ENCODE measurements at regions not wholly inside any gene's neighbourhood (a gene's known extent, or its start where the extent isn't known, plus 50 kb on each side); places are given as distances from the start of the nearest gene placed in this dataset.

GRCh38 chr3:145182196-145182911 is 978.6 kb downstream of the PLOD2 start:
- H3K4me3 ChIP-seq (replicated peaks in 1 of 4; ENCODE audit: control extremely low read depth in 1 of 4, insufficient read depth in 1 of 4, low read depth in 3 of 4, low read length in 4 of 4) = peak overlapping the region; percentile 16 to 57 (median 36)
- H3K36me3 ChIP-seq (ENCODE audit: control insufficient read depth, insufficient read depth, low read length) = no peaks in the 10 kb centered on the region
- TF ChIP-seq CTCF (conservative IDR thresholded peaks at IDR 0.05 in 1 of 2, IDR thresholded peaks at IDR 0.05 in 1 of 2; ENCODE audit: low read depth in 1 of 2, low read length in 2 of 2) (no peak), EZH2 (IDR thresholded peaks at IDR 0.05; ENCODE audit: low read length, missing control alignments) (no peak)
- H3K9me3 ChIP-seq (ENCODE audit: control insufficient read depth, insufficient read depth, low read depth, low read length) = no peaks in the 10 kb centered on the region
- H2AFZ ChIP-seq (ENCODE audit: low read length) = peak overlapping the region; percentile 54
- DNase-seq (ENCODE audit: low read depth in 2 of 2) = peak in 1 of 2 donors; percentile 23
- H3K27ac ChIP-seq (ENCODE audit: insufficient read depth, low read length) = no peak overlapping the region
- H3K79me2 ChIP-seq (ENCODE audit: control insufficient read depth, insufficient read depth, low read length) = no peaks in the 10 kb centered on the region
- peaks cover 2% of the 10 kb centered on the region for H3K4me1 ChIP-seq (ENCODE audit: control insufficient read depth, extremely low read depth, insufficient read depth, low read length)
- H3K9ac ChIP-seq (ENCODE audit: insufficient read depth, low read length) = no peak overlapping the region
- H3K27me3 ChIP-seq (ENCODE audit: control insufficient read depth, insufficient read depth, low read length) = no peaks in the 10 kb centered on the region
- H3K4me2 ChIP-seq (ENCODE audit: extremely low read depth, insufficient read depth, low read length) = peak overlapping the region; percentile 78
- no peaks in the 10 kb centered on the region for H4K20me1 ChIP-seq (ENCODE audit: control insufficient read depth, extremely low read depth, insufficient read depth, low read length)

DNA sequence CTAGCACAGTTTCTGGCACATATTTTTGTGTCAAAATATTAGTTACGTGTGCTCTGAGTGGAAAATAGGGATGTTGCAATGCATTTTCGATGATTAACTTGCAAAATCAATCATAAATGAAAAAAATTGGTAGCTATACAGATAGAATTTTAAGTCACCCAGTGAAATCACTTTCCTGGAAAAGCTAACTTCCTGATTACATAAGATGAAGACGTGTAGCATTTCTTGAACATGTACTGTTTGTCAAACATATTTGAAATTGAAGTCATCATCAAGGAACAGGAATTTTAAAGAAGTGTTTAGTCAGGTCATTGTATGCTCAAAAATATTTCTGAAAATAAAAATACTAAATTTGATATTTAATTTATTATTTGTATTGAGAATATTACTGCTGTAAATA is 977.7 kb downstream of the PLOD2 start:
- no peak for TF ChIP-seq CTCF (conservative IDR thresholded peaks at IDR 0.05 in 1 of 2, IDR thresholded peaks at IDR 0.05 in 1 of 2; ENCODE audit: low read depth in 1 of 2, low read length in 2 of 2)
- TF ChIP-seq EZH2 (IDR thresholded peaks at IDR 0.05; ENCODE audit: low read length, missing control alignments) = no peak
- no peak overlapping the region for H2AFZ ChIP-seq (ENCODE audit: low read length)
- H3K4me3 ChIP-seq (replicated peaks in 1 of 4; ENCODE audit: control extremely low read depth in 1 of 4, insufficient read depth in 1 of 4, low read depth in 3 of 4, low read length in 4 of 4) = peak overlapping the region in 1 of 4 experiments; percentile 11
- H3K9me3 ChIP-seq (ENCODE audit: control insufficient read depth, insufficient read depth, low read depth, low read length) = no peaks in the 10 kb centered on the region
- H3K27me3 ChIP-seq (ENCODE audit: control insufficient read depth, insufficient read depth, low read length) = no peaks in the 10 kb centered on the region
- DNase-seq (ENCODE audit: low read depth in 2 of 2) = peak in 1 of 2 donors; percentile 30
- H3K9ac ChIP-seq (ENCODE audit: insufficient read depth, low read length) = no peak overlapping the region
- H3K4me2 ChIP-seq (ENCODE audit: extremely low read depth, insufficient read depth, low read length) = peak overlapping the region; percentile 36
- H4K20me1 ChIP-seq (ENCODE audit: control insufficient read depth, extremely low read depth, insufficient read depth, low read length) = no peaks in the 10 kb centered on the region
- peaks cover 2% of the 10 kb centered on the region for H3K4me1 ChIP-seq (ENCODE audit: control insufficient read depth, extremely low read depth, insufficient read depth, low read length)
- H3K36me3 ChIP-seq (ENCODE audit: control insufficient read depth, insufficient read depth, low read length) = no peaks in the 10 kb centered on the region
- no peaks in the 10 kb centered on the region for H3K79me2 ChIP-seq (ENCODE audit: control insufficient read depth, insufficient read depth, low read length)
- H3K27ac ChIP-seq (ENCODE audit: insufficient read depth, low read length) = no peak overlapping the region

- no peak for TF ChIP-seq EZH2 (IDR thresholded peaks at IDR 0.05; ENCODE audit: low read length, missing control alignments)
- no peak for TF ChIP-seq CTCF (conservative IDR thresholded peaks at IDR 0.05 in 1 of 2, IDR thresholded peaks at IDR 0.05 in 1 of 2; ENCODE audit: low read depth in 1 of 2, low read length in 2 of 2)
- Histone ChIP-seq H2AFZ (ENCODE audit: low read length) (no peak overlapping the region), H3K4me3 (replicated peaks in 1 of 4; ENCODE audit: control extremely low read depth in 1 of 4, insufficient read depth in 1 of 4, low read depth in 3 of 4, low read length in 4 of 4) (no peak overlapping the region)
Observed at GRCh38 chr3:145188079-145188770, 972.8 kb downstream of the PLOD2 start.

More at GRCh38 chr3:145188079-145188770, 972.8 kb downstream of the PLOD2 start:
- Histone ChIP-seq H3K27me3 (ENCODE audit: control insufficient read depth, insufficient read depth, low read length) (no peaks in the 10 kb centered on the region), H3K36me3 (ENCODE audit: control insufficient read depth, insufficient read depth, low read length) (no peaks in the 10 kb centered on the region), H3K9me3 (ENCODE audit: control insufficient read depth, insufficient read depth, low read depth, low read length) (no peaks in the 10 kb centered on the region), H3K4me1 (ENCODE audit: control insufficient read depth, extremely low read depth, insufficient read depth, low read length) (no peaks in the 10 kb centered on the region), H3K4me2 (ENCODE audit: extremely low read depth, insufficient read depth, low read length) (no peak overlapping the region), H4K20me1 (ENCODE audit: control insufficient read depth, extremely low read depth, insufficient read depth, low read length) (no peaks in the 10 kb centered on the region), H3K27ac (ENCODE audit: insufficient read depth, low read length) (no peak overlapping the region), H3K79me2 (ENCODE audit: control insufficient read depth, insufficient read depth, low read length) (no peaks in the 10 kb centered on the region), H3K9ac (ENCODE audit: insufficient read depth, low read length) (no peak overlapping the region)
- DNase-seq (ENCODE audit: low read depth in 2 of 2) = no peak
